K562 (cell line): ENCODE measurements at regions not wholly inside any gene's neighbourhood (a gene's known extent, or its start where the extent isn't known, plus 50 kb on each side); places are given as distances from the start of the nearest gene placed in this dataset.

ENCODE experiments used
- ATAC-seq: fragments of 200-7000 bp; cut with Tn5 transposase; 3 replicates; pipeline ENCODE4 v1.9.1; 2020; ENCODE audit warnings: moderate library complexity
- BruUV-seq: library from RNA; stranded (reverse); fragments of 400-500 nt; replicated peaks from 2 replicates; lab custom pipeline; 2021; lab: Mats Ljungman, UMichigan
- CTCF ChIA-PET: fragments of 300-600 bp; formaldehyde crosslinking; extraction: SDS; loops from one replicate; lab custom pipeline; 2021; ENCODE audit warnings: low intra/inter-chr PET ratio; lab: Yijun Ruan, JAX
- POLR2A ChIA-PET: fragments of 300-600, 350-650 bp; sonication (Branson Sonifier 250); formaldehyde crosslinking; extraction: SDS; loops from one replicate; lab custom pipeline; 2021; ENCODE audit warnings: antibody characterized with exemption, inconsistent platforms; lab: Yijun Ruan, JAX
- DNase-seq, 4 experiments: peaks; one replicate each; pipeline versions ENCODE4 v3.0.0 to v3.0.0-alpha.2; 2011 to 2018; ENCODE audit warnings: low spot score in 3 of 4, mixed read lengths in 3 of 4; ENCODE audit errors: extremely low read depth in 1 of 4
- FAIRE-seq: peaks from 2 replicates; lab custom pipeline; 2011; peaks lifted over from hg19 to GRCh38; lab: Jason Lieb, UNC
- H2AFZ ChIP-seq: 2 replicates; pipeline ENCODE4 v1.6.0; 2011; ENCODE audit warnings: low read depth, low read length, control low read depth, inconsistent platforms
- H3K27ac ChIP-seq: fragments of 200-600 bp; 3 replicates; pipeline ENCODE4 v1.8.0; 2011; ENCODE audit warnings: low read depth, mild to moderate bottlenecking, control low read depth, inconsistent platforms, low read length, moderate library complexity, mixed read lengths; ENCODE audit errors: extremely low read depth
- H3K27me3 ChIP-seq, 2 experiments: fragments of 300-600 bp in 1 of 2; 2 replicates in 1 of 2; 3 replicates in 1 of 2; pipeline versions ENCODE4 v1.6.0 to v1.8.0; 2011; ENCODE audit warnings: inconsistent platforms in 2 of 2, low read length in 2 of 2, mild to moderate bottlenecking in 1 of 2, mixed read lengths in 1 of 2, moderate library complexity in 1 of 2; ENCODE audit not compliant: control insufficient read depth in 2 of 2, insufficient read depth in 2 of 2
- H3K36me3 ChIP-seq: fragments of 300-600 bp; 3 replicates; pipeline ENCODE4 v1.8.0; 2011; ENCODE audit warnings: mild to moderate bottlenecking, low read length, inconsistent platforms; ENCODE audit not compliant: control insufficient read depth, insufficient read depth
- H3K4me1 ChIP-seq, 2 experiments: fragments of 200-600 bp in 1 of 2; replicated peaks in 1 of 2; 2 replicates in 1 of 2; 3 replicates in 1 of 2; pipeline versions ENCODE4 v1.5.1 to v1.8.0; 2011; ENCODE audit warnings: inconsistent platforms in 2 of 2, low read length in 2 of 2, mild to moderate bottlenecking in 1 of 2, mixed read lengths in 1 of 2, moderate library complexity in 1 of 2; ENCODE audit not compliant: control insufficient read depth in 2 of 2, insufficient read depth in 2 of 2
- H3K4me2 ChIP-seq: 2 replicates; pipeline ENCODE4 v1.6.1; 2011; ENCODE audit warnings: low read length, control low read depth, inconsistent platforms, mixed read lengths; ENCODE audit not compliant: insufficient read depth
- H3K4me3 ChIP-seq: fragments of 200-600 bp; sonication (generic), shearing (Covaris generic); 2 replicates; pipeline ENCODE4 v1.5.1; 2016; ENCODE audit warnings: control low read depth, inconsistent platforms
- H3K79me2 ChIP-seq: fragments of 200-600 bp; 3 replicates; pipeline ENCODE4 v1.8.0; 2011; ENCODE audit warnings: low read length, inconsistent platforms; ENCODE audit not compliant: control insufficient read depth, insufficient read depth
- H3K9ac ChIP-seq, 2 experiments: 2 replicates each; pipeline versions ENCODE4 v1.6.0 to v1.6.1; 2011; ENCODE audit warnings: low read depth in 2 of 2, low read length in 2 of 2, control low read depth in 1 of 2, inconsistent platforms in 1 of 2, mild to moderate bottlenecking in 1 of 2, mixed read lengths in 1 of 2; ENCODE audit not compliant: insufficient read depth in 1 of 2
- H3K9me1 ChIP-seq: one replicate; pipeline ENCODE4 v1.6.0; 2011; ENCODE audit warnings: inconsistent platforms, mild to moderate bottlenecking, low read length, moderate library complexity; ENCODE audit not compliant: control insufficient read depth, insufficient read depth
- H3K9me3 ChIP-seq: replicated peaks from 2 replicates; pipeline ENCODE4 v1.5.1; 2011; ENCODE audit warnings: low read depth, low read length, inconsistent platforms; ENCODE audit not compliant: control insufficient read depth, insufficient read depth
- H4K20me1 ChIP-seq: replicated peaks from 2 replicates; pipeline ENCODE4 v1.6.1; 2011; ENCODE audit warnings: low read length, inconsistent platforms, mixed read lengths; ENCODE audit not compliant: control insufficient read depth, insufficient read depth
- CBFB ChIP-seq: sonication (generic); formaldehyde crosslinking; IDR thresholded peaks from 2 replicates; pipeline ENCODE4 v1.4.0; 2020; ENCODE audit warnings: mild to moderate bottlenecking, missing genetic modification reagents
- CCNT2 ChIP-seq: IDR thresholded peaks from 2 replicates; pipeline ENCODE4 v1.6.1; 2011; ENCODE audit warnings: borderline replicate concordance, low read depth, mild to moderate bottlenecking, moderate library complexity, mixed read lengths, low read length; ENCODE audit not compliant: insufficient read length; ENCODE audit errors: extremely low read depth
- CTCF ChIP-seq, 3 experiments: IDR thresholded peaks in 2 of 3; conservative IDR thresholded peaks in 1 of 3; 2 replicates each; pipeline ENCODE4 v1.5.1; 2011 to 2012; ENCODE audit warnings: low read length in 3 of 3, mild to moderate bottlenecking in 3 of 3, control low read depth in 2 of 3, improper control_type of control experiment in 1 of 3, inconsistent platforms in 1 of 3, low read depth in 1 of 3, mixed read lengths in 1 of 3, moderate library complexity in 1 of 3; ENCODE audit not compliant: insufficient read depth in 2 of 3
- DNMT1 ChIP-seq: fragments of 450-650 bp; IDR thresholded peaks from 2 replicates; pipeline ENCODE4 v1.6.1; 2016; ENCODE audit warnings: antibody characterized with exemption, mild to moderate bottlenecking
- ELF2 ChIP-seq: fragments of 250-450 bp; sonication (Bioruptor Pico); IDR thresholded peaks from 2 replicates; pipeline ENCODE4 v1.5.0; 2021; ENCODE audit warnings: mild to moderate bottlenecking
- FOXJ3 ChIP-seq: sonication (generic); formaldehyde crosslinking; IDR thresholded peaks from 2 replicates; pipeline ENCODE4 v1.4.0; 2020; ENCODE audit warnings: mild to moderate bottlenecking, missing genetic modification reagents
- PCBP1 ChIP-seq: fragments of 200-400 bp; formaldehyde crosslinking; IDR thresholded peaks from 2 replicates; pipeline ENCODE4 v1.6.1; 2018; ENCODE audit warnings: mild to moderate bottlenecking, low read depth, low read length; ENCODE audit not compliant: poor library complexity, severe bottlenecking
- PTBP1 ChIP-seq: fragments of 200-400 bp; formaldehyde crosslinking; IDR thresholded peaks from 2 replicates; pipeline ENCODE4 v1.6.1; 2017; ENCODE audit warnings: low read depth, low read length
- PYGO2 ChIP-seq: fragments of 450-650 bp; IDR thresholded peaks from 2 replicates; pipeline ENCODE4 v1.6.1; 2016; ENCODE audit warnings: mild to moderate bottlenecking, missing genetic modification characterization, moderate library complexity, missing compliant biosample characterization
- ZNF174 ChIP-seq: fragments of 250-450 bp; sonication (Bioruptor Pico); IDR thresholded peaks from 2 replicates; pipeline ENCODE4 v1.4.0; 2020; ENCODE audit warnings: mild to moderate bottlenecking
- WGBS: fragments of 100-300 bp; shearing (Covaris generic); methylation state at CpG from one replicate; pipeline ENCODE4 v1.1.6; 2016; ENCODE audit warnings: low coverage, mixed read lengths; ENCODE audit not compliant: insufficient coverage; ENCODE audit errors: missing lambda C conversion rate; 5-methylcytosine and 5-hydroxymethylcytosine counted together
- in situ Hi-C: fragments of 300-500 bp; cut with MboI; formaldehyde crosslinking; loops from 4 replicates; pipeline ENCODE4 v1.15.0; 2018; ENCODE audit warnings: inconsistent platforms, mixed read lengths
- intact Hi-C: fragments of 100-400 bp; cut with micrococcal nuclease; formaldehyde crosslinking; loops from 2 replicates; pipeline ENCODE4 v1.14.2; 2022

DNA sequence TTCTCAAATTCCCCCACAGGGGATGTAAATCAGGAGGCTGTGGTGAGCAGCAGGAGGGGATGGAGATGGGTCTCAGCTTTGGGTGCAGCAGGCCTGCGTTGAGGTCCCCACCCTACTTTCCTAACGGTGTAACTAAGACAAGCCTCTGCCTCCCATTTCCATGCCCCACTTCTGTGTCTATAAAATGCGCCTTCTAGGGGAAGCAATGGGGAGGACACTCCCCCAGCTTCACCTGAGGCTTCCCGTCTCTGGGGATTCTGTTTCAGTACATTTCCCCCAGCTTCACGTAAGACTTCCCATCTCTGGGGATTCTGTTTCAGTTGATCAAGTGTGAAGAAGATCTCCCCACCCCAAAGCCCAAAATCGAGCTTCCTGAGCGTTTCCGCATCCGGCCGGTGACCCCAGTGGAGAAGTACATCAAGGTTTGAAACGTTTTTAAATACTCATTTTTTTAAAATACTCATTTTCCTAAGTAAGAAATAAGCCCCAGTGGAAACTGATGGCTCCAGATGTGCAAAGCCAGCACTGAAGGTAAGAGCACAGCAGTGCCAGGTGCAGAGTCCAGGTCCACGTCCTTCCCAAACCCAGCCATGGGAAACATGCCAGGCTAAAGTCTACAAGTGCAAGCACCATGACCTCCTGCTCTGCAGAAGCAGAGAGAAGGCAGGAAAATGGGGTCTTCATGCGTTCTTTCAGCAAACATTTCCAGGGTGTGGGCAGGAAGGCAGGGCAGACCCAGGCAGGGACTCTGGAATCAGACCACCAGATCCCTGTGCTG is 73.1 kb downstream of the ANKRD60 start:
- Histone ChIP-seq H3K27me3 (peaks cover 21 to 50% of the 10 kb centered on the region in 2 experiments; a peak in 4 of 5 replicates), H2AFZ (no peak overlapping the region), H3K36me3 (no peaks in the 10 kb centered on the region), H3K79me2 (no peaks in the 10 kb centered on the region), H3K27ac (no peak overlapping the region), H3K4me3 (no peak overlapping the region), H3K9ac (no peak overlapping the region), H3K9me1 (no peaks in the 10 kb centered on the region), H3K9me3 (no peaks in the 10 kb centered on the region), H4K20me1 (no peaks in the 10 kb centered on the region), H3K4me1 (no peaks in the 10 kb centered on the region)
- 5% methylated on average over 13 of the region's 13 CpGs for WGBS
- ChIA-PET POLR2A (no interaction called here), CTCF (no interaction called here)
- FAIRE-seq (no peak), ATAC-seq (peak; percentile 59; the same call in 2 of the 3 replicates), DNase-seq (no peak)
- in situ Hi-C loops, result no loop called here
- BruUV-seq, result no TSS peak
- intact Hi-C loops, result no loop called here
- peak; percentile 5 to 38 (median 22); a peak in 3 of 6 replicates for TF ChIP-seq CTCF (IDR thresholded peaks at IDR 0.05 in 2 of 3, conservative IDR thresholded peaks at IDR 0.05 in 1 of 3; ENCODE audit: insufficient read depth in 2 of 3, low read depth in 1 of 3, low read length in 3 of 3)
- TF ChIP-seq ZNF174, result no peak
- TF ChIP-seq, all 486 proteins: peak for 1
- H3K4me2 ChIP-seq, result no peak overlapping the region

DNA sequence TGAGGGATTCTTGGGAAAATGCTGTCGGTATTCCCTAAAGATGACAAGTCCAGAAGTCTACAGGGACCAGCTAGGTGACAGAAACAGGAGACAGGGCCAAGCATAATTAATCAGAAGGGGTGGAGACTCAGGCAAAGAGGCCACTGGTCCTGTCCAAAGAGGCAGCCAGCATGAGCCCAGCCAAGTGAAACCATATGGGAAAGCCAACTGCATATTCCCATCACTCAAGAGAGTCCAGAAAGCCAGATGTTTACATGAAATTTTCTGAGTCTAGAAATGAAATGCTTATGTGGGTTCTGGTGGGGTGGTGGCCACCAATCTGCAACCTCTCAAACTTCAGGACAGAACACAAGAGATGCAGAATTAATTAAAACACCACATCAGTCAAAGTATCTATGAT is 74.3 kb downstream of the ANKRD60 start:
- CTCF ChIA-PET, result no interaction called here

More for the DNA sequence above, 74.3 kb downstream of the ANKRD60 start:
- H3K4me3 ChIP-seq, result no peak overlapping the region
- H3K9ac ChIP-seq, result no peak overlapping the region
- no peaks in the 10 kb centered on the region for H3K9me1 ChIP-seq
- H3K79me2 ChIP-seq, result no peaks in the 10 kb centered on the region
- ATAC-seq (no peak), DNase-seq (no peak), FAIRE-seq (no peak)
- no peak overlapping the region for H3K4me2 ChIP-seq
- H3K4me1 ChIP-seq, result no peaks in the 10 kb centered on the region
- H3K36me3 ChIP-seq, result no peaks in the 10 kb centered on the region
- intact Hi-C loops (no loop called here), in situ Hi-C loops (no loop called here)
- POLR2A ChIA-PET, result no interaction called here
- BruUV-seq, result no TSS peak
- 0% methylated on average over 1 of the region's 1 CpG for WGBS
- no peak for TF ChIP-seq PYGO2
- no peak for TF ChIP-seq DNMT1
- no peak for TF ChIP-seq PCBP1
- TF ChIP-seq PTBP1, result no peak
- TF ChIP-seq CBFB (CRISPR knock-in tag), result no peak
- no peak for TF ChIP-seq CCNT2
- no peak for TF ChIP-seq FOXJ3 (CRISPR knock-in tag)
- TF ChIP-seq ELF2 (CRISPR knock-in tag), result no peak
- peaks cover 21 to 53% of the 10 kb centered on the region in 2 experiments; a peak in 4 of 5 replicates for H3K27me3 ChIP-seq
- no peak overlapping the region for H2AFZ ChIP-seq
- H3K9me3 ChIP-seq, result no peaks in the 10 kb centered on the region
- H4K20me1 ChIP-seq, result no peaks in the 10 kb centered on the region
- H3K27ac ChIP-seq, result no peak overlapping the region
